ENCODE measurements at regions not wholly inside any gene's neighbourhood (a gene's known extent, or its start where the extent isn't known, plus 50 kb on each side); places are given as distances from the start of the nearest gene placed in this dataset.

DNA sequence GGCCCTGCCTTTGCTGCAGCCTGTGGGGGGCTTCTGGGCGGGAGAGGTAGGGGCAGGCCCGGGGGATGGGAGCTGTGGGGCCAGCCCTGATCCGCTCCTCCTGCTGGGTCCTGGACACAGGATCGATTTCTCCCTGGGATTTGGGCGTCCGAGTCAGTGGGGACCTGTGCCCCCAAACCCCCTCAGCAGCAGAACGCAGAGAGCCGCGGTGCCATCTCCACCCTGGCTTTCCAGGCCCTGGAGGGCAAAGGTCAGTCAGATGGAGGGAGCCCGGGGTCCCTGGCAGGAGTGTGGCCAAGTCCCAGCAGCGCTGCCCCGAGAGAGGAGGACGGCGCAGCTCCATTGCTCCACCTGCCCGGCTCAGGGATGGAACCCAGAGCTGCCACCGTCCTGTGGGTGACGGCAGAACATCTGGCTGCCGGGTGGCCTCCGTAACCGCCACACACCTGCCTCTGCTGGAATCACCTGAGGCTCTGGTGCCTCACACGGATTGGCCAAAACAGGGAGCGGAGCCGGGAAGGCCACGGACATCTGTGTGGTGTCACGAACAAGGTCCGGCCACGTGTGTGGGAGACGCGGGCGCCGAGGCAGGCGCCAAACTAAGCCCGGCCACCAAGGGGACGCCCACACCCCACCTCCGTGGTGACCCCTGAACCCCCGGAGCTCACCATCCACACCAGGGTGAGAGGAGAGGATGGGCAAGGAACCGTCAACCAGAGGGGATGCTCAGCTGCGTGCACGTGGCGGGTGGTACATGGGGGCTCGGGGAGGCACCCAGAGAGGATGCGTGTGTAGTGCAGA is 80.3 kb upstream of the FBRSL1 start:
- no peak for TF ChIP-seq EP300 (IDR thresholded peaks at IDR 0.05; ENCODE audit: borderline replicate concordance)
- no peak for TF ChIP-seq TCF12 (IDR thresholded peaks at IDR 0.05; ENCODE audit: low read depth)
- no peak for TF ChIP-seq ZBTB7A (IDR thresholded peaks at IDR 0.05; ENCODE audit: low read depth)
- TF ChIP-seq, protein P1, sequence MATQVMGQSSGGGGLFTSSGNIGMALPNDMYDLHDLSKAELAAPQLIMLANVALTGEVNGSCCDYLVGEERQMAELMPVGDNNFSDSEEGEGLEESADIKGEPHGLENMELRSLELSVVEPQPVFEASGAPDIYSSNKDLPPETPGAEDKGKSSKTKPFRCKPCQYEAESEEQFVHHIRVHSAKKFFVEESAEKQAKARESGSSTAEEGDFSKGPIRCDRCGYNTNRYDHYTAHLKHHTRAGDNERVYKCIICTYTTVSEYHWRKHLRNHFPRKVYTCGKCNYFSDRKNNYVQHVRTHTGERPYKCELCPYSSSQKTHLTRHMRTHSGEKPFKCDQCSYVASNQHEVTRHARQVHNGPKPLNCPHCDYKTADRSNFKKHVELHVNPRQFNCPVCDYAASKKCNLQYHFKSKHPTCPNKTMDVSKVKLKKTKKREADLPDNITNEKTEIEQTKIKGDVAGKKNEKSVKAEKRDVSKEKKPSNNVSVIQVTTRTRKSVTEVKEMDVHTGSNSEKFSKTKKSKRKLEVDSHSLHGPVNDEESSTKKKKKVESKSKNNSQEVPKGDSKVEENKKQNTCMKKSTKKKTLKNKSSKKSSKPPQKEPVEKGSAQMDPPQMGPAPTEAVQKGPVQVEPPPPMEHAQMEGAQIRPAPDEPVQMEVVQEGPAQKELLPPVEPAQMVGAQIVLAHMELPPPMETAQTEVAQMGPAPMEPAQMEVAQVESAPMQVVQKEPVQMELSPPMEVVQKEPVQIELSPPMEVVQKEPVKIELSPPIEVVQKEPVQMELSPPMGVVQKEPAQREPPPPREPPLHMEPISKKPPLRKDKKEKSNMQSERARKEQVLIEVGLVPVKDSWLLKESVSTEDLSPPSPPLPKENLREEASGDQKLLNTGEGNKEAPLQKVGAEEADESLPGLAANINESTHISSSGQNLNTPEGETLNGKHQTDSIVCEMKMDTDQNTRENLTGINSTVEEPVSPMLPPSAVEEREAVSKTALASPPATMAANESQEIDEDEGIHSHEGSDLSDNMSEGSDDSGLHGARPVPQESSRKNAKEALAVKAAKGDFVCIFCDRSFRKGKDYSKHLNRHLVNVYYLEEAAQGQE (IDR thresholded peaks at IDR 0.05; ENCODE audit: low read depth) = no peak
- TF ChIP-seq, protein P2, sequence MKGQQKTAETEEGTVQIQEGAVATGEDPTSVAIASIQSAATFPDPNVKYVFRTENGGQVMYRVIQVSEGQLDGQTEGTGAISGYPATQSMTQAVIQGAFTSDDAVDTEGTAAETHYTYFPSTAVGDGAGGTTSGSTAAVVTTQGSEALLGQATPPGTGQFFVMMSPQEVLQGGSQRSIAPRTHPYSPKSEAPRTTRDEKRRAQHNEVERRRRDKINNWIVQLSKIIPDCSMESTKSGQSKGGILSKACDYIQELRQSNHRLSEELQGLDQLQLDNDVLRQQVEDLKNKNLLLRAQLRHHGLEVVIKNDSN (IDR thresholded peaks at IDR 0.05) = no peak
- no peak for TF ChIP-seq TEAD4 (IDR thresholded peaks at IDR 0.05)
- TF ChIP-seq FOXM1 (IDR thresholded peaks at IDR 0.05; ENCODE audit: borderline replicate concordance, low read depth) = no peak
- TF ChIP-seq CREB1 (IDR thresholded peaks at IDR 0.05; ENCODE audit: low read depth) = no peak
- no peak for TF ChIP-seq YY1 (IDR thresholded peaks at IDR 0.05; ENCODE audit: low read depth)
- no peak for TF ChIP-seq NFIC (IDR thresholded peaks at IDR 0.05)
- TF ChIP-seq, protein P3, sequence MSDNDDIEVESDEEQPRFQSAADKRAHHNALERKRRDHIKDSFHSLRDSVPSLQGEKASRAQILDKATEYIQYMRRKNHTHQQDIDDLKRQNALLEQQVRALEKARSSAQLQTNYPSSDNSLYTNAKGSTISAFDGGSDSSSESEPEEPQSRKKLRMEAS (IDR thresholded peaks at IDR 0.05) = no peak
- TF ChIP-seq TAF1 (IDR thresholded peaks at IDR 0.05; ENCODE audit: low read depth) = no peak
- TF ChIP-seq EGR1 (IDR thresholded peaks at IDR 0.05) = no peak
- no peak for TF ChIP-seq CEBPB (IDR thresholded peaks at IDR 0.05)

DNA sequence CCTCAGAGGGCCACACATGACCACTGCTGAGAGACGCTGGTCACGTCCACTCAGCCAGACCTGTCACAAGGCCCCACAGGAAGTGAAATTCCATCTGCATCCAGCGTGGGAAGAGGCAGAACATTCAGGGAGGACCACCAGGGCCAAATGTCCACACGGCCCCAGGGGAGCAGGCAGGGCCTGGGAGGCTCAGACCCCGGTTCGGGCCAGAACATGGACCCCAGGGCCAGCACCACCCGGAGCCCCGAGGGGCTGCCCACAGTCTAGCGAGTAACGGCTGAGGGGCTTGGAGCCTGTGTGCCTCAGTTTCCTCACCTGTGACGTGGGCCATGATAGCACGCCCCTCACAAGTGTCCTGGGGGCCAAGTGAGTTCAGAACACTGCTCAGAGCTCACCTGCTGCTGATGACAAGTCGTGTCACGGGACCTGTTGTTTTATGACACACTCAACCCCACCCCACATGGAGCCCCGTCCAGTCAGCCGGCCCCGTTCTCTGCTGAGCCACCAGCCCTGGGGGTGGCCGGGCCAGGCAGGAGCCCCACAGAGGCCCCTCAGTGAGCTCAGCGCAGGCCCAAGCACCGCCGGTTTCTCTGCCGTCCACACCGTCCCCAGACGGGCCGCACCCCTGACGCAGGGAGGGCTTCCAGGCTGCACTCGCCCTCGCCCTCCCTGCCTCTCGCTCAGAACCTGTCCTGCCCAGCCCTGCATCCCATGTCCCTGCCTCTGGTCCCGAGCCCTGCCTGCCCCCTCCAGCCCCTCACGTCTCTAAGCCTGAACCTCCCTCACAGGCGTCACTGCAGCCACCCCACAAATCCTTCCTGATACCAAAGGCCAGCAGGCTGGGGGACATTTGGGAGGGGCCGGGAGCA is 79.5 kb upstream of the GALNT9 start:
- no peak for TF ChIP-seq NFIC (IDR thresholded peaks at IDR 0.05)

DNA sequence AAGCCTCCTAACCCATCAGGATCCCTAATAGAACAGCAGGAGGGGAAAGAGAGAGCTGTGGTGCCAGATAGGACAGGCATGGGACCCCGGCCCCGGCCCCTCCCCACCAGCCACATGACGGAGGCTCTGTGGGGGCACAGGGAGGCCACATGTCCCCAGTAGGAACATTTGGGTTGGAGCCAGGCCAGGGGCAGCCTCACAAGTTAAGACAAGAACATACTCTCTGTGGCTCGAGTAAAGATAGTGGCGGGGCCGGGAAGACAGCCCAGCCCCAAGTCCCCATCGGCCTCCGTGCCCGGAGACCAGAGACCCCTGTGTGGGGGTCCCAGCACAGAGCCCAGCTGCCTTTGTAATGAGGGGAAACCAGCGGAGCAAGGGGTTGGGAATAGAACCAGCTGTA is 78.6 kb upstream of the GALNT9 start:
- TF ChIP-seq RAD21 (IDR thresholded peaks at IDR 0.05; ENCODE audit: low read depth) (no peak), NFIC (IDR thresholded peaks at IDR 0.05) (no peak), EGR1 (IDR thresholded peaks at IDR 0.05) (no peak), TCF12 (IDR thresholded peaks at IDR 0.05; ENCODE audit: low read depth) (no peak), CEBPB (IDR thresholded peaks at IDR 0.05) (no peak), EP300 (IDR thresholded peaks at IDR 0.05; ENCODE audit: borderline replicate concordance) (no peak), TEAD4 (IDR thresholded peaks at IDR 0.05) (no peak), CREB1 (IDR thresholded peaks at IDR 0.05; ENCODE audit: low read depth) (no peak), ZBTB7A (IDR thresholded peaks at IDR 0.05; ENCODE audit: low read depth) (no peak), TAF1 (IDR thresholded peaks at IDR 0.05; ENCODE audit: low read depth) (no peak), YY1 (IDR thresholded peaks at IDR 0.05; ENCODE audit: low read depth) (no peak), FOXM1 (IDR thresholded peaks at IDR 0.05; ENCODE audit: borderline replicate concordance, low read depth) (no peak)
- TF ChIP-seq, protein P2 (IDR thresholded peaks at IDR 0.05) = no peak
- TF ChIP-seq, protein P3 (IDR thresholded peaks at IDR 0.05) = no peak
- TF ChIP-seq, protein P1 (IDR thresholded peaks at IDR 0.05; ENCODE audit: low read depth) = no peak

DNA sequence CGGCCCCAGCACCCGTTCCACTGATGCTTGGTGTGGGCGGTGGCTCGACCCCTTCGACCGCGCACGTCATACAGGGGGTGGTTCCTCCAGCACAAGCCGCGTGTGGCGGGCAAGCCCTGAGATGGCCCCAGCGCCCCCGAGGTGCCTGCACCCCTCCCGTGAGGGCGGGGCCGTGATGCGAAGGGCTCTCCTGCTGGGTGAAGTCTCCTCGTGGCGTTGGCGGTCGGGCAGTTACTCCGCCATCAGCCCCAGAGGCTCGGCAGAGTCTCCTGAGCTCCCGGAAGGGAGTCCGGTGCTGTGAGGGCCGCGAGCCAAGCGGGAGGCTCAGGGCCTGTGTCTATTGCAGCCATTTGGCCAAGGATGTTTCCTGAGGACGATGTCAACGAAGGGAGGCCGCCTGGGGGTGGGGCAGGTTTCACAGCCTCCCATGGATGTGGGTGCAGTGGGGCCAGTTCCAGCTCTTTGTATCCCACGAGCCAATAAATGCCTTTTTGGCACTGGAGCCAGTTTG is 78.1 kb upstream of the GALNT9 start:
- TF ChIP-seq CREB1 (IDR thresholded peaks at IDR 0.05; ENCODE audit: low read depth) = no peak
- TF ChIP-seq, protein P2 (IDR thresholded peaks at IDR 0.05) = no peak
- no peak for TF ChIP-seq CEBPB (IDR thresholded peaks at IDR 0.05)
- no peak for TF ChIP-seq YY1 (IDR thresholded peaks at IDR 0.05; ENCODE audit: low read depth)
- no peak for TF ChIP-seq FOXM1 (IDR thresholded peaks at IDR 0.05; ENCODE audit: borderline replicate concordance, low read depth)
- no peak for TF ChIP-seq ZBTB7A (IDR thresholded peaks at IDR 0.05; ENCODE audit: low read depth)
- no peak for TF ChIP-seq TAF1 (IDR thresholded peaks at IDR 0.05; ENCODE audit: low read depth)
- no peak for TF ChIP-seq TCF12 (IDR thresholded peaks at IDR 0.05; ENCODE audit: low read depth)
- TF ChIP-seq, protein P1 (IDR thresholded peaks at IDR 0.05; ENCODE audit: low read depth) = no peak
- no peak for TF ChIP-seq NFIC (IDR thresholded peaks at IDR 0.05)
- TF ChIP-seq, protein P3 (IDR thresholded peaks at IDR 0.05) = no peak
- TF ChIP-seq EP300 (IDR thresholded peaks at IDR 0.05; ENCODE audit: borderline replicate concordance) = no peak
- no peak for TF ChIP-seq EGR1 (IDR thresholded peaks at IDR 0.05)
- TF ChIP-seq RAD21 (IDR thresholded peaks at IDR 0.05; ENCODE audit: low read depth) = no peak
